HEK293 (cell line): ENCODE measurements at regions not wholly inside any gene's neighbourhood (a gene's known extent, or its start where the extent isn't known, plus 50 kb on each side); places are given as distances from the start of the nearest gene placed in this dataset.

ENCODE experiments used
- CTCF ChIP-seq: fragments of 450-650 bp; formaldehyde crosslinking; IDR thresholded peaks from 2 replicates; pipeline ENCODE4 v1.5.1; 2016; ENCODE audit warnings: missing biosample characterization, missing genetic modification characterization
- PRDM10 ChIP-seq: fragments of 450-650 bp; formaldehyde crosslinking; IDR thresholded peaks from 2 replicates; pipeline ENCODE4 v1.5.1; 2016; ENCODE audit warnings: missing biosample characterization, missing genetic modification characterization
- YY1 ChIP-seq: fragments of 450-650 bp; formaldehyde crosslinking; IDR thresholded peaks from 2 replicates; pipeline ENCODE4 v1.5.1; 2018; ENCODE audit warnings: missing biosample characterization, missing genetic modification characterization
- ZBTB7A ChIP-seq: fragments of 450-650 bp; formaldehyde crosslinking; IDR thresholded peaks from 2 replicates; pipeline ENCODE4 v1.5.1; 2016; ENCODE audit warnings: low read depth, missing biosample characterization, missing genetic modification characterization
- ZNF140 ChIP-seq: fragments of 450-650 bp; formaldehyde crosslinking; IDR thresholded peaks from 2 replicates; pipeline ENCODE4 v1.5.1; 2016; ENCODE audit warnings: missing biosample characterization, missing genetic modification characterization
- ZNF146 ChIP-seq: fragments of 450-650 bp; formaldehyde crosslinking; IDR thresholded peaks from 2 replicates; pipeline ENCODE4 v1.5.1; 2016; ENCODE audit warnings: missing biosample characterization, missing genetic modification characterization

- TF ChIP-seq YY1 (tag by site-specific recombination): no peak
- TF ChIP-seq ZNF140 (tag by site-specific recombination): no peak
- TF ChIP-seq PRDM10 (tag by site-specific recombination): no peak
- no peak for TF ChIP-seq CTCF (tag by site-specific recombination)
- no peak for TF ChIP-seq ZNF146 (tag by site-specific recombination)
- no peak for TF ChIP-seq ZBTB7A
Measured at GRCh38 chr6:164417537-164418261, 891.7 kb downstream of the C6orf118 start.
